ENCODE measurements at regions not wholly inside any gene's neighbourhood (a gene's known extent, or its start where the extent isn't known, plus 50 kb on each side); places are given as distances from the start of the nearest gene placed in this dataset.

DNA sequence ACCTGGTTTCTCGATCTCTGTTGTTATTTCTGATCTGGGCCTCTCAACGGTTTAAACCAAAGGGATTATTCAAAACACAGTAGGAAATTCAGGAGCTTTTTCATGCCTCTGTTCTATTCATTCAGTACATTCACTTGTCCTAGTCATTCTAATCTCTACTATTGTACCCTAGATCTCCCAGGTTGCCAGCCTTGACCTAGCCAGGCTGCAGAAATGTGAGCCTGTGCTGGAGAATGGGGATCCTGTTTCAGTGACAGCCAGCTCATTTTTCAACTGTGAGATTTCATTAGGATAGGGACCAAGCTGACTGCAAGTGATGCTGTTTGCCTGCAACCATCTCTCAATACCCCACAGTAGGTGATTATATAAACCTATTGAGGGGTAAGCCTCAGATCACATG lies 186.2 kb downstream of the CMPK2 start:
- TF ChIP-seq, protein P1, sequence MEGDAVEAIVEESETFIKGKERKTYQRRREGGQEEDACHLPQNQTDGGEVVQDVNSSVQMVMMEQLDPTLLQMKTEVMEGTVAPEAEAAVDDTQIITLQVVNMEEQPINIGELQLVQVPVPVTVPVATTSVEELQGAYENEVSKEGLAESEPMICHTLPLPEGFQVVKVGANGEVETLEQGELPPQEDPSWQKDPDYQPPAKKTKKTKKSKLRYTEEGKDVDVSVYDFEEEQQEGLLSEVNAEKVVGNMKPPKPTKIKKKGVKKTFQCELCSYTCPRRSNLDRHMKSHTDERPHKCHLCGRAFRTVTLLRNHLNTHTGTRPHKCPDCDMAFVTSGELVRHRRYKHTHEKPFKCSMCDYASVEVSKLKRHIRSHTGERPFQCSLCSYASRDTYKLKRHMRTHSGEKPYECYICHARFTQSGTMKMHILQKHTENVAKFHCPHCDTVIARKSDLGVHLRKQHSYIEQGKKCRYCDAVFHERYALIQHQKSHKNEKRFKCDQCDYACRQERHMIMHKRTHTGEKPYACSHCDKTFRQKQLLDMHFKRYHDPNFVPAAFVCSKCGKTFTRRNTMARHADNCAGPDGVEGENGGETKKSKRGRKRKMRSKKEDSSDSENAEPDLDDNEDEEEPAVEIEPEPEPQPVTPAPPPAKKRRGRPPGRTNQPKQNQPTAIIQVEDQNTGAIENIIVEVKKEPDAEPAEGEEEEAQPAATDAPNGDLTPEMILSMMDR (IDR thresholded peaks at IDR 0.05; ENCODE audit: control extremely low read depth in 1 of 3, insufficient read depth in 1 of 3, low read depth in 1 of 3, low read length in 3 of 3): no peak
- TF ChIP-seq CHD2 (IDR thresholded peaks at IDR 0.05; ENCODE audit: low read length) (no peak), SP1 (IDR thresholded peaks at IDR 0.05; ENCODE audit: low read depth, low read length) (no peak)

Data from H1 (cell line).